ENCODE measurements at regions not wholly inside any gene's neighbourhood (a gene's known extent, or its start where the extent isn't known, plus 50 kb on each side); places are given as distances from the start of the nearest gene placed in this dataset.

GRCh38 chr7:96416599-96416998 lies 94.7 kb upstream of the SLC25A13 start:
- Histone ChIP-seq H3K27me3 (no peaks in the 10 kb centered on the region), H3K4me1 (replicated peaks in 1 of 2) (no peaks in the 10 kb centered on the region), H3K36me3 (replicated peaks in 1 of 2) (no peaks in the 10 kb centered on the region), H3K9me3 (replicated peaks in 1 of 3) (no peaks in the 10 kb centered on the region), H3K27ac (no peak overlapping the region), H3K4me3 (no peak overlapping the region)
- 18 to 30% (median 26%) methylated on average over 1 of the region's 1 CpG for WGBS, 4 donors
- intact Hi-C loops (cut with DNase I) = loop anchor here in 1 of 2 donors (10.0 kb wide), 1 partner anchor 608 kb away; the partner anchor contains the start of gene DLX5
- TF ChIP-seq POLR2A (IDR thresholded peaks at IDR 0.05) (no peak), CTCF (IDR thresholded peaks at IDR 0.05) (no peak)
- no peak for DNase-seq

GRCh38 chr7:96416116-96416515 lies 94.2 kb upstream of the SLC25A13 start:
- Histone ChIP-seq H3K27ac (no peak overlapping the region), H3K9me3 (replicated peaks in 1 of 3) (no peaks in the 10 kb centered on the region), H3K27me3 (no peaks in the 10 kb centered on the region), H3K4me1 (replicated peaks in 1 of 2) (no peaks in the 10 kb centered on the region), H3K36me3 (replicated peaks in 1 of 2) (no peaks in the 10 kb centered on the region), H3K4me3 (no peak overlapping the region)
- TF ChIP-seq CTCF (IDR thresholded peaks at IDR 0.05) (no peak), POLR2A (IDR thresholded peaks at IDR 0.05) (no peak)
- 24 to 66% (median 60%) methylated on average over 3 of the region's 3 CpGs for WGBS, 4 donors
- DNase-seq = no peak
- intact Hi-C loops (cut with DNase I) = loop anchor here in 1 of 2 donors (10.0 kb wide), 1 partner anchor 609 kb away; the partner anchor contains the start of gene DLX5

- TF ChIP-seq CTCF (IDR thresholded peaks at IDR 0.05) = no peak
- no peak for TF ChIP-seq POLR2A (IDR thresholded peaks at IDR 0.05)
- Histone ChIP-seq H3K4me1 (replicated peaks in 1 of 2) (no peaks in the 10 kb centered on the region), H3K27me3 (no peaks in the 10 kb centered on the region), H3K27ac (no peak overlapping the region), H3K36me3 (replicated peaks in 1 of 2) (no peaks in the 10 kb centered on the region), H3K9me3 (replicated peaks in 1 of 3) (no peaks in the 10 kb centered on the region), H3K4me3 (no peak overlapping the region)
- no peak for DNase-seq
- 80 to 93% (median 89%) methylated on average over 3 of the region's 3 CpGs for WGBS, 4 donors
- intact Hi-C loops (cut with DNase I) = loop anchor here in 1 of 2 donors (10.0 kb wide), 1 partner anchor 609 kb away; the partner anchor contains the start of gene DLX5
These were observed 93.5 kb upstream of the SLC25A13 start for GRCh38 chr7:96415293-96415940.

GRCh38 chr7:96414931-96415292 lies 93.0 kb upstream of the SLC25A13 start:
- intact Hi-C loops (cut with DNase I) = loop anchor here in 1 of 2 donors (10.0 kb wide), 1 partner anchor 610 kb away; the partner anchor contains the start of gene DLX5
- no peak overlapping the region for H3K27ac ChIP-seq
- H3K4me3 ChIP-seq = no peak overlapping the region
- no peaks in the 10 kb centered on the region for H3K27me3 ChIP-seq
- WGBS, 4 donors = 19 to 35% (median 21%) methylated on average over 3 of the region's 3 CpGs
- H3K36me3 ChIP-seq (replicated peaks in 1 of 2) = no peaks in the 10 kb centered on the region
- TF ChIP-seq POLR2A (IDR thresholded peaks at IDR 0.05) = no peak
- peak; percentile 48 to 75 (median 73) for TF ChIP-seq CTCF (IDR thresholded peaks at IDR 0.05)
- DNase-seq = peak; percentile 34 to 77 (median 50)
- no peaks in the 10 kb centered on the region for H3K9me3 ChIP-seq (replicated peaks in 1 of 3)
- H3K4me1 ChIP-seq (replicated peaks in 1 of 2) = no peaks in the 10 kb centered on the region
